ENCODE measurements at regions not wholly inside any gene's neighbourhood (a gene's known extent, or its start where the extent isn't known, plus 50 kb on each side); places are given as distances from the start of the nearest gene placed in this dataset.

DNA sequence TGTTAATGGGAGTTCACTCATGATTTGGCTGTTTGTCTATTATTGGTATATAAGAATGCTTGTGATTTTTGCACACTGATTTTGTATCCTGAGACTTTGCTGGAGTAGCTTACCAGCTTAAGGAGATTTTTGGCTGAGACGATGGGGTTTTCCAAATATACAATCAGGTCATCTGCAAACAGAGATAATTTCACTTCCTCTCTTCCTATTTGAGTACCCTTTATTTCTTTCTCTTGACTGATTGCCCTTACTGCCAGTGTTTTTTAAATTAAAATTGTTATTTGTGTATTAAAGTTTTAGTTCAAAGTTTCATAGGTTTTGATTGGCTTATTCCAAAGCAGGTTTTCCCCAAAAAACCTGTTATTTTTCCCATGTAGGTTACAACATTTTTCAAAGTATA is 390.5 kb upstream of the RBMS3 start:
- DNase-seq (ENCODE audit: low read depth): no peak

DNA sequence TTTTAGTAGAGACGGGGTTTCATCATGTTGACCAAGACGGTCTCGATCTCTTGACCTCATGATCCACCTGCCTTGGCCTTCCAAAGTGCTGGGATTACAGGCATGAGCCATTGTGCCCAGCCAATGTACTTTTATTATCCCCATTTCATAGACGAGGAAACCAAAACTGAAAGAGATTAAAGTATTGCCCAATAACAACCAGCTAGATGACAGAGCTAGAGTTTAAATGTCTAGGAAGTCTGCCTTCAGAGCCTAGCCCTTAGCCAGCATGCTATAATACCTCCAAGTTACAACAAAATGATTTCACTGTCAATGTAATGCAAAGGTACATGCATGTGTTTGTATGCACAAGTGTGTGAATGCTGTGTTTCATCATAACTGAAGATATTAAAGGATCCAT is 389.4 kb upstream of the RBMS3 start:
- DNase-seq (ENCODE audit: low read depth): no peak

DNA sequence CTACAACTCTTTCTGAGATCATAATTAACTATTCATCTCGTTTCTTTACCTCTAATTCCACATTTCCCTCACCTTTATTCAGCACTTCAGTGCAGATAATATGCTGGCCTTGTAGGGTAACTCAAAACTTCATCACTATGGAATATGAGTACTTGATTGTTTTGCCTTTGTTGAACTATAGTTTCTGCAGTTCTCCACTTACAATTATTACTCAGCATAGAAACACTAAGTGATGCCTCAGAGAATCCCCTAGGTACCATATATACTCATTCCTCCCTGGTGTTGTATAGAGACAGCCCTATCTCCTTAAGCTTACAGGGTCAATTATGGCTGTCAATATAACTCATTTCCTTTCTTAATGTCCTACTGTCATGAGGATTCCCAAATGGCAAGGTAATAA is 380.6 kb upstream of the RBMS3 start:
- no peak for DNase-seq (ENCODE audit: low read depth)

GRCh38 chr3:28901018-28901417 is 379.9 kb upstream of the RBMS3 start:
- DNase-seq (ENCODE audit: low read depth): no peak

GRCh38 chr3:28903171-28903601 is 377.7 kb upstream of the RBMS3 start:
- DNase-seq (ENCODE audit: low read depth): no peak

GRCh38 chr3:28905798-28906197 is 375.1 kb upstream of the RBMS3 start:
- peak; percentile 50 for DNase-seq (ENCODE audit: low read depth)

GRCh38 chr3:28906561-28907310 is 374.1 kb upstream of the RBMS3 start:
- DNase-seq (ENCODE audit: low read depth): peak; percentile 81

DNA sequence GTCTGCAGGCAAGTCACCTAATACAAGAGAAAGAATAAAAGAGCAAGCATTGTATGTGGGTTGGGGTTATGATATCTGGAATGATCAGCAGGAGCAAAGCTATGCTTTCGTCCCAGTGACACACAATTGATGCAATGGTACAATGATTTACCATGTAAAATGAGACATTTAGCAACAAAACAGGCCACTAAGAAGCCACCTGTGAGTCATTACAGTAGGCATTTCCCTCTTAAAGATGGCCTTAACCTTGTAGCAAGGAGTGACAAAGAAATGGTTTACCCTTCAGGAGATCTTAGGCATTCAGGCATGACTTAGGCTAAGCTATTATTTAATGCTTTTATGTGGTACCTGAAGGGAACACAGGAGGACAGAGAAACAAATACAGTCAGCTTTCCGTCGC is 373.3 kb upstream of the RBMS3 start:
- no peak for DNase-seq (ENCODE audit: low read depth)

DNA sequence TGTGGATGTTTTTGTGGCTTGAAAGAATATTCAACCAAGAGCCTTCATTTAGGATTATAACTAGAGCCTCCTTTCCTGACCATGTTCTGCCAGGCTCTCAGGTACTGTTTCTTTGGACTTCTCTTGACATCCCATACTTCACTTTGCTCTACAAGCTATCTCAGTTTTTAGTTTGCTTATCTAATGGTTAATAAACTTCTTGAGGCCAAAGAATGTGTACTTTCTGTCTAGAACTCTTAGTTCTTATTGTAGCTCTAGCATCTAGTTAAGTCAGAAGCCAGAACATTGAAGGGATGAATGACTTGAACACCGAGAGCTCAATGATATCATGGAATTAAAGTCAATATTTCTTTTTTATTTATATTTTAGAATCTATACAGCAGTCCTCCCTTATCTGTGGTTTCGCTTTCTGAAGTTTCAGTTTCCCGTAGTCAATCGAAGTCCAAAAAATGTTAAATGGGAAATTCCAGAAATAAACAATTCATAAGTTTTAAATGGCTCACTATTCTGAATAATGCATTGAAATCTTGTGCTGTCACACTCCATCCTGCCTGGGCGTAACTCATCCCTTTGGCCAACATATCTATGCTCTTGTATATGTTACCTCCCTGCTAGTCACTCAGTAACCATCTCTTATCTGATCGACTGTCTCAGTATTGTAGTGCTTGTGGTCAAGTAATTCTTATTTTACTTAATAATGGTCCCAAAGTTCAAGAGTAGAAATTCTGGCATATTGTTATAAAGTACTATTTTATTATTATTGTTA is 368.6 kb upstream of the RBMS3 start:
- DNase-seq (ENCODE audit: low read depth): no peak

DNA sequence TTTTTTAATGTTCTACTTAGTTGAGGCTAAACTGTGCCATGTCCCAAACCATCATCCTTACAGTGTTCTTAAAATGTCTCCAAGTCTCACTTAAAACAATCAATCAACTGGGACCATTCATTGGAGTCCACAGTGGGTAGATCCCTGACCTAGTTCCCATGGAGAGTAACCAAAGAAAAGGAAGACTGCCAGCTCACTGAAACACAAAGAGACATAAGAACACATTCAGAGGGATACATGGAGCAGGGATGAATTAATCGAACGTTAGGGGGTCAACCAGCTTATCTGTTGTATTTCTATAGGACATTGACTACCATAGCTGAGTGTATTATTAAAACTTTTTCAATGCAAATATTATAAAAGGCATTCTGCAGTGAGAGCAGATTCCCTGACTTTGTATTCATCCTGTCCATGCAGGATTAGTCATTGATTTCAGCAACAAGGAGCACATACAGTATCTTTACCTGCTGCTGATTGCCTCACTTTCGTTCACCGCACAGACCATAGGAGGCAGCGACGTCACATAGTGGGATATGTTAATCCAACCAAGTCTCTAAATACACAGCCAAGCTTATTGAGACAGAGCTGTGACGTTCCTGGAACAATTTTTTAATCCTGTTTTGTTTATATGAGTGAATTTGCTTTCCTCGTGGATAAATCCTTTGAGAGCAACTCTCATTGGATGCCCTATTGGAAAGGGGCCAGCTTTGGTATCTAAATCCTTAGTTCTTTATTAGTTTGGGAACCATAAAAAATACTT is 364.9 kb upstream of the RBMS3 start:
- peak; percentile 35 for DNase-seq (ENCODE audit: low read depth)

DNA sequence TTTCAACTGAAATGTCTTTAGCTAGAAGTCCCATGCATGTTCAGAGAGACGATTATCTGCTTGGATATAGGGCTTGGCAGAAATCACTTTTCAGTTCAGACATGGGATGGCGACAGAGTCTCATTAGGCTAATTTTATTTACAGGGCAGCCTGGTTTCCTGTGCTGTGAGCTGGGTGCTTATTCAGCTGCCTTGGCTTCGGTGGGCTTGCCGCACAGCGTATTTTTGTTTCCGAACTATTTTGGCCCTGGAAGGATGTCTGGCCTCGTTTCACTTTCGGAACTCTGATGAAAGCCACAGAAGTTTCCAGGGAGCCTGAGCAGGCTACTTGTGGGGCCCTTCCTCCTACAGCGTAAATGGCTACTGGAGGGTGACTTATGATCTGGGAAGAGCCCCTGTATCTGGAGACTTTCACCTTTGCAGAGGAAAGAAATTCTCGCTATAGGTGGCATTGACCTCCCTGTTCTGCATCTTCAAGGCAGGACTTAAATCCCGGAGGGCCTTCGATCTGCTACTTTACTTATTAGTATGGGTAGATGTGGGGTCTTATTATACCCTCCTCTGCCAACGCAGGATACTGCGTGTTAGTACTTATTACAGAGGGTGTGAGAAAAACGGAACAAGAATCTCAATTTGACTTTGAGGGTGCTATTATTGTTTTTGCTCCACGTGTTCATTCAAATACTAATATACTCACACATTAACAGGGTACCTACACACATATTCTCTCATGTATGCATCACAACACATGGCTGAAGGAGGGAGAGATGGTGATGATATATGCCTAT is 364.0 kb upstream of the RBMS3 start:
- DNase-seq (ENCODE audit: low read depth): peak; percentile 88

DNA sequence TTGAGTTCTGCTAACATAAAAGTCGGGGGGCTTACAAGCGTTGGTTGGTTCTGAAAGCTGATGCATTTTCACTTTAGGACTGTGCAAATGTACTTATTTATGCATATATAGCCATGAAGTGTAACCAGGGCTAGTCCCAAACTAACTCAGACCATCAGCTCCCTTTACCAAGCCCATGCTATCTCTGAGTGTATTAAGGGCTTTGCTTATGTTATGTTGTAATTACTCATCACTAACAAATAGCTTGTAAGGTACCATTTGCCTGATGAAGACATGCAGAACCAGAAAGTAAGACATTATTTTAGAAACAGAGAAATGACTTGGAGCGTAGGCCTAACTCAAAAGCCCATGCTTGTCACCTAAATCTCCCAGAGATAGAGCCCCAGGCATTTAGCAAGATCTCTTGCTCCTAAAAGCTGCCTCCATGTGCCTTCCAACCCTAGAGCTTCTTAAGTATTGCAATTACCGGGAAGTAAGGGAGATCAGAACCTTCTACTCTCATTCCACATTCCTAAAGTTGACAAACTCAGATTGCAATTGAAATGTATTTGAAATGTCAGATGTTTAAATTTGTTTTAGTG is 362.9 kb upstream of the RBMS3 start:
- no peak for DNase-seq (ENCODE audit: low read depth)

GRCh38 chr3:28922376-28922775 is 358.5 kb upstream of the RBMS3 start:
- DNase-seq (ENCODE audit: low read depth): no peak

GRCh38 chr3:28923994-28924393 is 356.9 kb upstream of the RBMS3 start:
- no peak for DNase-seq (ENCODE audit: low read depth)

- peak; percentile 58 for DNase-seq (ENCODE audit: low read depth)
Observed at GRCh38 chr3:28924744-28925360, 356.0 kb upstream of the RBMS3 start.

GRCh38 chr3:28933337-28933736 is 347.5 kb upstream of the RBMS3 start:
- DNase-seq (ENCODE audit: low read depth): peak; percentile 35

- DNase-seq (ENCODE audit: low read depth): no peak
Observed at GRCh38 chr3:28934126-28934813, 346.6 kb upstream of the RBMS3 start.

GRCh38 chr3:28935146-28935545 is 345.7 kb upstream of the RBMS3 start:
- no peak for DNase-seq (ENCODE audit: low read depth)

DNA sequence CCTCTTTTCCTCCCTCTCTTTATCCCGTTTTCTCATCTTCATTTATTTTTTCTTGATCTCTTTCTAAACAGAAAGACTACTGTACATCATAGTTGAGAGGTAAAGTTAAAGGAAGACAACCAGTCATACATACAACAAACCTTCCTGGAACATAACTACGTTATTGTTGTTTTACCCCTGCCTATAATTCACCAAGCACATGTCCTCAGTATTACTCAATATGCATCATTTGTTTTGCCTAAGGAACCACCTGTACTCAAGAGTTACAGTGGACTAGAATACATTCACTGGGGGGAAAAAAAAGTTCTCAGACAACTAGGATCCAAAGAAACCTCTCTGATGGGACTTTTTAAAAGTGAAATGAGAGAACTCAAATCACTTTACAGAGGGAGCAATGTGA is 344.7 kb upstream of the RBMS3 start:
- no peak for DNase-seq (ENCODE audit: low read depth)

- DNase-seq (ENCODE audit: low read depth): peak; percentile 84
Observed at GRCh38 chr3:28940530-28940929, 340.3 kb upstream of the RBMS3 start.
